ENCODE measurements at regions not wholly inside any gene's neighbourhood (a gene's known extent, or its start where the extent isn't known, plus 50 kb on each side); places are given as distances from the start of the nearest gene placed in this dataset.

- TF ChIP-seq GATA3 (IDR thresholded peaks at IDR 0.05; ENCODE audit: low read depth, low read length): no peak
- TF ChIP-seq GATA2 (IDR thresholded peaks at IDR 0.05; ENCODE audit: low read depth, low read length): no peak
Measured at GRCh38 chr20:24236963-24237362, 232.5 kb upstream of the SYNDIG1 start.

All from SH-SY5Y (cell line).